ENCODE measurements at regions not wholly inside any gene's neighbourhood (a gene's known extent, or its start where the extent isn't known, plus 50 kb on each side); places are given as distances from the start of the nearest gene placed in this dataset.

GRCh38 chr4:54517781-54518444, 139.8 kb upstream of the KIT start:
- Mint-ChIP-seq H3K36me3 (no peaks in the 10 kb centered on the region), H3K4me3 (no peak overlapping the region), H3K9me3 (peaks cover 1% of the 10 kb centered on the region), H3K27ac (no peak overlapping the region), H3K27me3 (no peaks in the 10 kb centered on the region), H3K4me1 (no peaks in the 10 kb centered on the region)
- DNase-seq (no peak), ATAC-seq (ENCODE audit: low read depth) (no peak)
- POLR2A ChIA-PET = no interaction called here

- no peak for DNase-seq
- no peak overlapping the region for H3K4me3 Mint-ChIP-seq
Measured at GRCh38 chr4:54525602-54526001, 132.2 kb upstream of the KIT start.

GRCh38 chr4:54526560-54526959, 131.2 kb upstream of the KIT start:
- DNase-seq (no peak), ATAC-seq (ENCODE audit: low read depth) (no peak)
- no peaks in the 10 kb centered on the region for H3K27me3 Mint-ChIP-seq
- H3K4me3 Mint-ChIP-seq = no peak overlapping the region
- H3K4me1 Mint-ChIP-seq = no peaks in the 10 kb centered on the region
- H3K36me3 Mint-ChIP-seq = no peaks in the 10 kb centered on the region
- POLR2A ChIA-PET = no interaction called here
- H3K27ac Mint-ChIP-seq = no peak overlapping the region
- H3K9me3 Mint-ChIP-seq = peaks cover 2% of the 10 kb centered on the region

More at GRCh38 chr4:54525602-54526001, 132.2 kb upstream of the KIT start:
- H3K9me3 Mint-ChIP-seq = peaks cover 2% of the 10 kb centered on the region
- no peak for ATAC-seq (ENCODE audit: low read depth)
- POLR2A ChIA-PET = no interaction called here
- H3K4me1 Mint-ChIP-seq = no peaks in the 10 kb centered on the region
- H3K36me3 Mint-ChIP-seq = no peaks in the 10 kb centered on the region
- H3K27me3 Mint-ChIP-seq = no peaks in the 10 kb centered on the region
- H3K27ac Mint-ChIP-seq = no peak overlapping the region

- no peaks in the 10 kb centered on the region for H3K4me1 Mint-ChIP-seq
- ATAC-seq (ENCODE audit: low read depth) (no peak), DNase-seq (no peak)
- H3K9me3 Mint-ChIP-seq = peaks cover 2% of the 10 kb centered on the region
- H3K27ac Mint-ChIP-seq = no peak overlapping the region
- no peak overlapping the region for H3K4me3 Mint-ChIP-seq
- H3K36me3 Mint-ChIP-seq = no peaks in the 10 kb centered on the region
- no peaks in the 10 kb centered on the region for H3K27me3 Mint-ChIP-seq
- POLR2A ChIA-PET = no interaction called here
Measured at GRCh38 chr4:54527532-54527931, 130.2 kb upstream of the KIT start.

GRCh38 chr4:54539500-54540029, 118.2 kb upstream of the KIT start:
- H3K36me3 Mint-ChIP-seq = no peaks in the 10 kb centered on the region
- POLR2A ChIA-PET = no interaction called here
- no peak overlapping the region for H3K4me3 Mint-ChIP-seq
- H3K27me3 Mint-ChIP-seq = peaks cover 6% of the 10 kb centered on the region
- H3K4me1 Mint-ChIP-seq = no peaks in the 10 kb centered on the region
- H3K9me3 Mint-ChIP-seq = peaks cover 2% of the 10 kb centered on the region
- no peak for ATAC-seq (ENCODE audit: low read depth)
- no peak overlapping the region for H3K27ac Mint-ChIP-seq
- no peak for DNase-seq

GRCh38 chr4:54540931-54541330, 116.8 kb upstream of the KIT start:
- ATAC-seq (ENCODE audit: low read depth) (no peak), DNase-seq (no peak)
- no peaks in the 10 kb centered on the region for H3K36me3 Mint-ChIP-seq
- no peaks in the 10 kb centered on the region for H3K9me3 Mint-ChIP-seq
- H3K27me3 Mint-ChIP-seq = peaks cover 6% of the 10 kb centered on the region
- no peak overlapping the region for H3K27ac Mint-ChIP-seq
- POLR2A ChIA-PET = no interaction called here
- no peak overlapping the region for H3K4me3 Mint-ChIP-seq
- H3K4me1 Mint-ChIP-seq = no peaks in the 10 kb centered on the region

- H3K9me3 Mint-ChIP-seq = no peaks in the 10 kb centered on the region
- H3K36me3 Mint-ChIP-seq = no peaks in the 10 kb centered on the region
- H3K4me3 Mint-ChIP-seq = no peak overlapping the region
- H3K4me1 Mint-ChIP-seq = no peaks in the 10 kb centered on the region
- no peak overlapping the region for H3K27ac Mint-ChIP-seq
- no peak for ATAC-seq (ENCODE audit: low read depth)
- POLR2A ChIA-PET = no interaction called here
- H3K27me3 Mint-ChIP-seq = peaks cover 6% of the 10 kb centered on the region
- DNase-seq = no peak
Measured at GRCh38 chr4:54541426-54542118, 116.2 kb upstream of the KIT start.

- DNase-seq (no peak), ATAC-seq (ENCODE audit: low read depth) (no peak)
- no peaks in the 10 kb centered on the region for H3K4me1 Mint-ChIP-seq
- H3K27me3 Mint-ChIP-seq = peaks cover 6% of the 10 kb centered on the region
- H3K9me3 Mint-ChIP-seq = no peaks in the 10 kb centered on the region
- H3K27ac Mint-ChIP-seq = no peak overlapping the region
- POLR2A ChIA-PET = no interaction called here
- H3K4me3 Mint-ChIP-seq = no peak overlapping the region
- no peaks in the 10 kb centered on the region for H3K36me3 Mint-ChIP-seq
Measured at GRCh38 chr4:54542119-54542438, 115.7 kb upstream of the KIT start.

GRCh38 chr4:54542540-54543041, 115.2 kb upstream of the KIT start:
- Mint-ChIP-seq H3K27ac (no peak overlapping the region), H3K4me3 (no peak overlapping the region), H3K4me1 (no peaks in the 10 kb centered on the region), H3K36me3 (no peaks in the 10 kb centered on the region), H3K9me3 (no peaks in the 10 kb centered on the region), H3K27me3 (peaks cover 6% of the 10 kb centered on the region)
- POLR2A ChIA-PET = no interaction called here
- no peak for DNase-seq
- no peak for ATAC-seq (ENCODE audit: low read depth)

- no peak for ATAC-seq (ENCODE audit: low read depth)
- H3K36me3 Mint-ChIP-seq = no peaks in the 10 kb centered on the region
- H3K4me3 Mint-ChIP-seq = no peak overlapping the region
- H3K9me3 Mint-ChIP-seq = no peaks in the 10 kb centered on the region
- DNase-seq = no peak
- H3K27ac Mint-ChIP-seq = no peak overlapping the region
- peaks cover 6% of the 10 kb centered on the region for H3K27me3 Mint-ChIP-seq
- H3K4me1 Mint-ChIP-seq = no peaks in the 10 kb centered on the region
- POLR2A ChIA-PET = no interaction called here
Measured at GRCh38 chr4:54543088-54543795, 114.5 kb upstream of the KIT start.

GRCh38 chr4:54545663-54546424, 111.9 kb upstream of the KIT start:
- H3K36me3 Mint-ChIP-seq = no peaks in the 10 kb centered on the region
- H3K27me3 Mint-ChIP-seq = peaks cover 5% of the 10 kb centered on the region
- no peak for ATAC-seq (ENCODE audit: low read depth)
- POLR2A ChIA-PET = no interaction called here
- H3K9me3 Mint-ChIP-seq = no peaks in the 10 kb centered on the region
- no peak for DNase-seq
- H3K27ac Mint-ChIP-seq = no peak overlapping the region
- H3K4me3 Mint-ChIP-seq = no peak overlapping the region
- H3K4me1 Mint-ChIP-seq = no peaks in the 10 kb centered on the region

GRCh38 chr4:54547299-54548097, 110.3 kb upstream of the KIT start:
- H3K36me3 Mint-ChIP-seq = no peaks in the 10 kb centered on the region
- no peak overlapping the region for H3K27ac Mint-ChIP-seq
- H3K9me3 Mint-ChIP-seq = no peaks in the 10 kb centered on the region
- POLR2A ChIA-PET = no interaction called here
- DNase-seq (no peak), ATAC-seq (ENCODE audit: low read depth) (no peak)
- no peak overlapping the region for H3K4me3 Mint-ChIP-seq
- H3K4me1 Mint-ChIP-seq = no peaks in the 10 kb centered on the region
- H3K27me3 Mint-ChIP-seq = peaks cover 2% of the 10 kb centered on the region

Data from activated naive CD8-positive, alpha-beta T cell treated with anti-CD3 and anti-CD28 coated beads, Interleukin-2, amount 10 ng/mL, durations not matched to agents 7 days and 5 days (primary cell).